ENCODE measurements at regions not wholly inside any gene's neighbourhood (a gene's known extent, or its start where the extent isn't known, plus 50 kb on each side); places are given as distances from the start of the nearest gene placed in this dataset.

DNA sequence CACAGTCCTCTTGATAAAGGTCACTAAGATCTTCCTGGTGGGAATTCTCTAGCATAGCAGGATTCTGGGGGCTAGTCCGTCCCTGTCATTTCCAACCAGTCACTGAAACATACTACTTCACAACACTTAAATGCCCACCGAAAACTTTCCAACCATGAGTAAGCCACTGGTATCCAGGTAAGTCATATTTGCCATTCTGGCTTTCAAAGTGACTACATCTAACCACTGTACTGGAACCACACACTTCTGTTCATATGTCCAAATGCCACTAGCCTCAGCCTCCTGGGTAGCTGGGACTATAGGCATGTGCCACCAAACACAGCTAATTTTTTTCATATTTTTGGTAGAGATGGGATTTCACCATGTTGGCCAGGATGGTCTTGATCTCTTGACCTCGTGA lies 64.3 kb upstream of the VANGL1 start:
- CTCF ChIA-PET = no interaction called here
- no peaks in the 10 kb centered on the region for H3K9me2 ChIP-seq
- H3K4me2 ChIP-seq = no peak overlapping the region
- no peaks in the 10 kb centered on the region for H3K27me3 ChIP-seq (ENCODE audit: insufficient read depth)
- H3K27ac ChIP-seq (ENCODE audit: low read depth in 2 of 2, low read length in 1 of 2) = no peak overlapping the region
- TF ChIP-seq RCOR1 (IDR thresholded peaks at IDR 0.05; ENCODE audit: low read length) = no peak
- TF ChIP-seq, protein P1, sequence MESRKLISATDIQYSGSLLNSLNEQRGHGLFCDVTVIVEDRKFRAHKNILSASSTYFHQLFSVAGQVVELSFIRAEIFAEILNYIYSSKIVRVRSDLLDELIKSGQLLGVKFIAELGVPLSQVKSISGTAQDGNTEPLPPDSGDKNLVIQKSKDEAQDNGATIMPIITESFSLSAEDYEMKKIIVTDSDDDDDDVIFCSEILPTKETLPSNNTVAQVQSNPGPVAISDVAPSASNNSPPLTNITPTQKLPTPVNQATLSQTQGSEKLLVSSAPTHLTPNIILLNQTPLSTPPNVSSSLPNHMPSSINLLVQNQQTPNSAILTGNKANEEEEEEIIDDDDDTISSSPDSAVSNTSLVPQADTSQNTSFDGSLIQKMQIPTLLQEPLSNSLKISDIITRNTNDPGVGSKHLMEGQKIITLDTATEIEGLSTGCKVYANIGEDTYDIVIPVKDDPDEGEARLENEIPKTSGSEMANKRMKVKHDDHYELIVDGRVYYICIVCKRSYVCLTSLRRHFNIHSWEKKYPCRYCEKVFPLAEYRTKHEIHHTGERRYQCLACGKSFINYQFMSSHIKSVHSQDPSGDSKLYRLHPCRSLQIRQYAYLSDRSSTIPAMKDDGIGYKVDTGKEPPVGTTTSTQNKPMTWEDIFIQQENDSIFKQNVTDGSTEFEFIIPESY (IDR thresholded peaks at IDR 0.05; ENCODE audit: borderline replicate concordance, low read depth) = no peak
- no peak for TF ChIP-seq POLR2AphosphoS5 (IDR thresholded peaks at IDR 0.05; ENCODE audit: low read depth, low read length)
- no peak for TF ChIP-seq YY1 (IDR thresholded peaks at IDR 0.05; ENCODE audit: low read depth)
- no peak for TF ChIP-seq TEAD4 (IDR thresholded peaks at IDR 0.05; ENCODE audit: borderline replicate concordance, insufficient read depth)
- TF ChIP-seq FOSL2 (IDR thresholded peaks at IDR 0.05; ENCODE audit: borderline replicate concordance, low read depth) = no peak
- TF ChIP-seq, protein P2, sequence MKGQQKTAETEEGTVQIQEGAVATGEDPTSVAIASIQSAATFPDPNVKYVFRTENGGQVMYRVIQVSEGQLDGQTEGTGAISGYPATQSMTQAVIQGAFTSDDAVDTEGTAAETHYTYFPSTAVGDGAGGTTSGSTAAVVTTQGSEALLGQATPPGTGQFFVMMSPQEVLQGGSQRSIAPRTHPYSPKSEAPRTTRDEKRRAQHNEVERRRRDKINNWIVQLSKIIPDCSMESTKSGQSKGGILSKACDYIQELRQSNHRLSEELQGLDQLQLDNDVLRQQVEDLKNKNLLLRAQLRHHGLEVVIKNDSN (IDR thresholded peaks at IDR 0.05; ENCODE audit: borderline replicate concordance, low read depth) = no peak
- no peak for TF ChIP-seq TCF12 (IDR thresholded peaks at IDR 0.05)
- POLR2A ChIA-PET = no interaction called here
- no peaks in the 10 kb centered on the region for H4K20me1 ChIP-seq (ENCODE audit: insufficient read depth)
- no peaks in the 10 kb centered on the region for H3K36me3 ChIP-seq (replicated peaks in 1 of 2; ENCODE audit: control insufficient read depth in 1 of 2, insufficient read depth in 2 of 2, low read length in 1 of 2)
- WGBS (ENCODE audit: low lambda C conversion rate) = 57% methylated on average over 3 of the region's 3 CpGs
- no peaks in the 10 kb centered on the region for H3F3A ChIP-seq (replicated peaks; ENCODE audit: insufficient read depth)
- H2AFZ ChIP-seq (ENCODE audit: low read depth) = no peak overlapping the region
- H3K4me1 ChIP-seq (ENCODE audit: control insufficient read depth in 1 of 2, insufficient read depth in 2 of 2, low read depth in 1 of 2, low read length in 1 of 2) = no peaks in the 10 kb centered on the region
- no peak overlapping the region for H3K4me3 ChIP-seq (ENCODE audit: low read depth in 2 of 2, low read length in 1 of 2)
- H3K9ac ChIP-seq = no peak overlapping the region
- H3K79me2 ChIP-seq (ENCODE audit: insufficient read depth) = no peaks in the 10 kb centered on the region
- no peaks in the 10 kb centered on the region for H3K9me3 ChIP-seq
- DNase-seq = no peak

DNA sequence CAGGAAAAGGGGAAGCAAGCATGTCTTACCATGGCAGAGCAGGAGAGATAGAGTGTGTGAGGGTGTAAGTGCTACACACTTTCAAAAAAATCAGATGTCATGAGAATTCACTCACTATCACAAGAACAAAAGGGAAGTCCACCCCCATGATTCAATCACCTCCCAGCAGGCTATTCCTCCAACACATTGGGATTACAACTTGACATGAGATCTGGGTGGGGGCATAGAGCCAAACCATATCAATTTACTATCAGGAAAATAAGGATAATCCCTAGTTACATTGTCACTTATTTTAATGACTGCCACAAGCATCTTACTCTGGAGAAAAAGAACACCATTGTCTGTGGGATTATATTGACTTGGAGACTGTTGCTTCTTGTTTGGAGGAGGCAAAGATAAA lies 66.1 kb upstream of the VANGL1 start:
- H3K4me1 ChIP-seq (ENCODE audit: control insufficient read depth in 1 of 2, insufficient read depth in 2 of 2, low read depth in 1 of 2, low read length in 1 of 2) = no peaks in the 10 kb centered on the region
- TF ChIP-seq FOXM1 (IDR thresholded peaks at IDR 0.05; ENCODE audit: low read depth) (no peak), FOSL2 (IDR thresholded peaks at IDR 0.05; ENCODE audit: borderline replicate concordance, low read depth) (no peak), MXI1 (IDR thresholded peaks at IDR 0.05; ENCODE audit: low read depth, low read length) (no peak), GABPA (IDR thresholded peaks at IDR 0.05; ENCODE audit: low read depth) (no peak), POLR2AphosphoS5 (IDR thresholded peaks at IDR 0.05; ENCODE audit: low read depth, low read length) (no peak), TEAD4 (IDR thresholded peaks at IDR 0.05; ENCODE audit: borderline replicate concordance, insufficient read depth) (no peak), TAF1 (IDR thresholded peaks at IDR 0.05; ENCODE audit: borderline replicate concordance, low read depth, low read length) (no peak), CHD2 (IDR thresholded peaks at IDR 0.05; ENCODE audit: low read length, partially characterized antibody) (no peak), FOXJ3 (CRISPR knock-in tag; IDR thresholded peaks at IDR 0.05) (no peak), NFIC (IDR thresholded peaks at IDR 0.05; ENCODE audit: borderline replicate concordance) (no peak), JUND (IDR thresholded peaks at IDR 0.05) (no peak), EZH2phosphoT487 (IDR thresholded peaks at IDR 0.05; ENCODE audit: borderline replicate concordance, low read depth) (no peak), RFX5 (IDR thresholded peaks at IDR 0.05; ENCODE audit: low read length) (no peak)
- TF ChIP-seq, protein P3, sequence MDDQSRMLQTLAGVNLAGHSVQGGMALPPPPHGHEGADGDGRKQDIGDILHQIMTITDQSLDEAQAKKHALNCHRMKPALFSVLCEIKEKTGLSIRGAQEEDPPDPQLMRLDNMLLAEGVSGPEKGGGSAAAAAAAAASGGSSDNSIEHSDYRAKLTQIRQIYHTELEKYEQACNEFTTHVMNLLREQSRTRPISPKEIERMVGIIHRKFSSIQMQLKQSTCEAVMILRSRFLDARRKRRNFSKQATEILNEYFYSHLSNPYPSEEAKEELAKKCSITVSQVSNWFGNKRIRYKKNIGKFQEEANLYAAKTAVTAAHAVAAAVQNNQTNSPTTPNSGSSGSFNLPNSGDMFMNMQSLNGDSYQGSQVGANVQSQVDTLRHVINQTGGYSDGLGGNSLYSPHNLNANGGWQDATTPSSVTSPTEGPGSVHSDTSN (IDR thresholded peaks at IDR 0.05) = no peak
- TF ChIP-seq, protein P4, sequence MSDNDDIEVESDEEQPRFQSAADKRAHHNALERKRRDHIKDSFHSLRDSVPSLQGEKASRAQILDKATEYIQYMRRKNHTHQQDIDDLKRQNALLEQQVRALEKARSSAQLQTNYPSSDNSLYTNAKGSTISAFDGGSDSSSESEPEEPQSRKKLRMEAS (IDR thresholded peaks at IDR 0.05; ENCODE audit: low read depth) = no peak
- TF ChIP-seq, protein P2 (IDR thresholded peaks at IDR 0.05; ENCODE audit: borderline replicate concordance, low read depth) = no peak
- TF ChIP-seq, protein P1 (IDR thresholded peaks at IDR 0.05; ENCODE audit: borderline replicate concordance, low read depth) = no peak
- no peaks in the 10 kb centered on the region for H4K20me1 ChIP-seq (ENCODE audit: insufficient read depth)
- no peak overlapping the region for H2AFZ ChIP-seq (ENCODE audit: low read depth)
- ChIA-PET CTCF (interaction anchor here (0.7 kb wide), 1 partner anchor 20 kb away, joined by 3 read pairs; no protein-coding TSS in a partner anchor), POLR2A (no interaction called here)
- no peak overlapping the region for H3K4me3 ChIP-seq (ENCODE audit: low read depth in 2 of 2, low read length in 1 of 2)
- no peaks in the 10 kb centered on the region for H3K9me2 ChIP-seq
- DNase-seq = no peak
- H3K36me3 ChIP-seq (replicated peaks in 1 of 2; ENCODE audit: control insufficient read depth in 1 of 2, insufficient read depth in 2 of 2, low read length in 1 of 2) = no peaks in the 10 kb centered on the region
- no peak overlapping the region for H3K27ac ChIP-seq (ENCODE audit: low read depth in 2 of 2, low read length in 1 of 2)
- H3K27me3 ChIP-seq (ENCODE audit: insufficient read depth) = no peaks in the 10 kb centered on the region
- H3K9ac ChIP-seq = no peak overlapping the region
- H3K79me2 ChIP-seq (ENCODE audit: insufficient read depth) = no peaks in the 10 kb centered on the region
- no peak overlapping the region for H3K4me2 ChIP-seq
- no peaks in the 10 kb centered on the region for H3F3A ChIP-seq (replicated peaks; ENCODE audit: insufficient read depth)
- no peaks in the 10 kb centered on the region for H3K9me3 ChIP-seq
